GM12878 (cell line): ENCODE measurements at regions not wholly inside any gene's neighbourhood (a gene's known extent, or its start where the extent isn't known, plus 50 kb on each side); places are given as distances from the start of the nearest gene placed in this dataset.

Experiments
- ATAC-seq: fragments of 200-7000 bp; cut with Tn5 transposase; 3 replicates; pipeline ENCODE4 v1.9.1; 2020; ENCODE audit warnings: mild to moderate bottlenecking, moderate library complexity
- BruUV-seq: library from RNA; stranded (reverse); fragments of 400-500 nt; replicated peaks from 2 replicates; lab custom pipeline; 2021; lab: Mats Ljungman, UMichigan
- CTCF ChIA-PET: fragments of 300-600 bp; sonication (Branson Sonifier 250); formaldehyde crosslinking; extraction: SDS; loops from one replicate; lab custom pipeline; 2021; ENCODE audit warnings: inconsistent platforms; lab: Yijun Ruan, JAX
- POLR2A ChIA-PET: fragments of 350-600 bp; formaldehyde crosslinking; extraction: SDS; loops from one replicate; lab custom pipeline; 2021; ENCODE audit warnings: inconsistent platforms; lab: Charles Lee
- RAD21 ChIA-PET: fragments of 300-600 bp; sonication (Branson Sonifier 250); formaldehyde crosslinking; loops from one replicate; lab custom pipeline; 2023; ENCODE audit warnings: antibody characterized with exemption; ENCODE audit not compliant: unreplicated experiment; lab: Charles Lee
- SMC1A ChIA-PET: fragments of 300-600 bp; sonication (Branson Sonifier 250); formaldehyde crosslinking; loops from one replicate; lab custom pipeline; 2023; ENCODE audit not compliant: unreplicated experiment, uncharacterized antibody; lab: Charles Lee
- DNase-seq: peaks from one replicate; pipeline ENCODE4 v3.0.0-alpha.2; 2011; ENCODE audit warnings: low read depth, low spot score
- FAIRE-seq: peaks from 3 replicates; lab custom pipeline; 2011; peaks lifted over from hg19 to GRCh38; lab: Jason Lieb, UNC
- H2AFZ ChIP-seq: 2 replicates; pipeline ENCODE4 v1.6.0; 2011; ENCODE audit warnings: low read depth, low read length, control low read depth; ENCODE audit not compliant: control insufficient read depth
- H3K27ac ChIP-seq: 2 replicates; pipeline ENCODE4 v1.5.1; 2011; ENCODE audit warnings: control low read depth; ENCODE audit not compliant: control insufficient read depth, insufficient read depth
- H3K27me3 ChIP-seq, 2 experiments: replicated peaks in 1 of 2; 2 replicates each; pipeline versions ENCODE4 v1.6.0 to v1.6.1; 2011; ENCODE audit warnings: low read length in 1 of 2; ENCODE audit not compliant: control insufficient read depth in 2 of 2, insufficient read depth in 2 of 2
- H3K36me3 ChIP-seq, 2 experiments: 2 replicates each; pipeline ENCODE4 v1.5.1; 2011; ENCODE audit warnings: low read length in 1 of 2; ENCODE audit not compliant: control insufficient read depth in 2 of 2, insufficient read depth in 2 of 2
- H3K4me1 ChIP-seq: 2 replicates; pipeline ENCODE4 v1.6.1; 2011; ENCODE audit warnings: mild to moderate bottlenecking, low read length, moderate library complexity, mixed read lengths; ENCODE audit not compliant: control insufficient read depth, insufficient read depth
- H3K4me2 ChIP-seq: 2 replicates; pipeline ENCODE4 v1.6.0; 2011; ENCODE audit warnings: control low read depth; ENCODE audit not compliant: control insufficient read depth, insufficient read depth
- H3K4me3 ChIP-seq: fragments of 200-600 bp; sonication (generic); 2 replicates; pipeline ENCODE4 v1.5.1; 2016
- H3K79me2 ChIP-seq: 2 replicates; pipeline ENCODE4 v1.6.0; 2011; ENCODE audit warnings: low read length; ENCODE audit not compliant: control insufficient read depth, insufficient read depth
- H3K9ac ChIP-seq: 2 replicates; pipeline ENCODE4 v1.8.0; 2011; ENCODE audit warnings: low read length, control low read depth, mixed read lengths; ENCODE audit not compliant: control insufficient read depth, insufficient read depth
- H3K9me3 ChIP-seq: replicated peaks from 3 replicates; pipeline ENCODE4 v1.5.1; 2011; ENCODE audit warnings: mild to moderate bottlenecking, low read length; ENCODE audit not compliant: control insufficient read depth, insufficient read depth
- H4K20me1 ChIP-seq: 2 replicates; pipeline ENCODE4 v1.6.0; 2011; ENCODE audit not compliant: control insufficient read depth, insufficient read depth
- ASH2L ChIP-seq: fragments of 300-600, 200-600 bp; sonication (generic); IDR thresholded peaks from 2 replicates; pipeline ENCODE4 v1.6.1; 2017; ENCODE audit warnings: low read depth, mild to moderate bottlenecking, borderline replicate concordance
- ATF3 ChIP-seq: IDR thresholded peaks from 2 replicates; pipeline ENCODE4 v1.6.1; 2011; ENCODE audit warnings: low read depth, mild to moderate bottlenecking, low read length, moderate library complexity, borderline replicate concordance; ENCODE audit errors: extremely low read depth
- CREB1 ChIP-seq: IDR thresholded peaks from 2 replicates; pipeline ENCODE4 v1.6.1; 2012; ENCODE audit warnings: low read depth, mild to moderate bottlenecking, inconsistent platforms
- E2F4 ChIP-seq: IDR thresholded peaks from 2 replicates; pipeline ENCODE4 v1.6.1; 2012; ENCODE audit warnings: low read depth, low read length, improper control_type of control experiment
- IKZF2 ChIP-seq, 2 experiments: fragments of 450-650 bp; IDR thresholded peaks; 2 replicates each; pipeline ENCODE4 v1.6.1; 2017; ENCODE audit warnings: mild to moderate bottlenecking in 2 of 2, moderate library complexity in 2 of 2
- REST ChIP-seq: IDR thresholded peaks from 2 replicates; pipeline ENCODE4 v1.6.1; 2012; ENCODE audit warnings: mild to moderate bottlenecking, low read depth, low read length
- SUPT20H ChIP-seq: IDR thresholded peaks from 2 replicates; pipeline ENCODE4 v1.6.1; 2011; ENCODE audit warnings: low read depth, mild to moderate bottlenecking, low read length, moderate library complexity, borderline replicate concordance; ENCODE audit not compliant: control insufficient read depth
- TAF1 ChIP-seq: IDR thresholded peaks from 2 replicates; pipeline ENCODE4 v1.6.1; 2011; ENCODE audit warnings: mild to moderate bottlenecking, low read depth, low read length, borderline replicate concordance
- TCF3 ChIP-seq: IDR thresholded peaks from 2 replicates; pipeline ENCODE4 v1.6.1; 2012; ENCODE audit warnings: low read depth, mild to moderate bottlenecking, low read length, borderline replicate concordance; ENCODE audit not compliant: insufficient read depth
- ZBTB33 ChIP-seq: fragments of 450-650 bp; IDR thresholded peaks from 2 replicates; pipeline ENCODE4 v1.6.1; 2017; ENCODE audit warnings: mild to moderate bottlenecking
- WGBS: methylation state at CpG from one replicate; pipeline ENCODE4 v1.1.6; 2016; ENCODE audit warnings: low lambda C conversion rate; ENCODE audit not compliant: insufficient replicate concordance, insufficient coverage; ENCODE audit errors: missing lambda C conversion rate; 5-methylcytosine and 5-hydroxymethylcytosine counted together
- in situ Hi-C: fragments of 300-500 bp; cut with MboI; formaldehyde crosslinking; loops from 9 replicates; pipeline ENCODE4 v1.14.3; 2018; ENCODE audit warnings: mixed read lengths
- intact Hi-C: fragments of 100-400 bp; cut with micrococcal nuclease; formaldehyde crosslinking; loops from one replicate; pipeline ENCODE4 v1.14.2; 2022; ENCODE audit not compliant: unreplicated experiment

- Histone ChIP-seq H4K20me1 (no peaks in the 10 kb centered on the region), H3K4me2 (no peak overlapping the region), H3K4me3 (no peak overlapping the region), H3K4me1 (no peaks in the 10 kb centered on the region), H3K79me2 (no peaks in the 10 kb centered on the region), H3K9ac (no peak overlapping the region), H3K9me3 (no peaks in the 10 kb centered on the region), H3K27me3 (no peaks in the 10 kb centered on the region), H3K36me3 (no peaks in the 10 kb centered on the region), H2AFZ (no peak overlapping the region), H3K27ac (no peak overlapping the region)
- FAIRE-seq (no peak), ATAC-seq (no peak), DNase-seq (no peak)
- ChIA-PET POLR2A (no interaction called here), SMC1A (no interaction called here), RAD21 (no interaction called here), CTCF (interaction anchor here (0.5 kb wide), 1 partner anchor 78 kb away, joined by 3 read pairs; no protein-coding TSS in a partner anchor)
- in situ Hi-C loops (no loop called here), intact Hi-C loops (no loop called here)
- TF ChIP-seq ATF3 (no peak), TCF3 (no peak), TAF1 (no peak), SUPT20H (no peak), ZBTB33 (no peak), ASH2L (no peak), REST (no peak), IKZF2 (IDR thresholded peaks at IDR 0.05) (no peak), CREB1 (no peak), E2F4 (no peak)
- BruUV-seq = no TSS peak
- WGBS = 3% methylated on average over 2 of the region's 2 CpGs
These were observed 328.9 kb upstream of the MAF start for GRCh38 chr16:79929260-79929965.
